Occipital lobe (tissue), 1 donor: ENCODE measurements at regions not wholly inside any gene's neighbourhood (a gene's known extent, or its start where the extent isn't known, plus 50 kb on each side); places are given as distances from the start of the nearest gene placed in this dataset.

ENCODE experiments used
- DNase-seq: peaks from one replicate; lab custom pipeline; 2025; lab: John Stamatoyannopoulos, UW

- DNase-seq, result no peak
Measured at GRCh38 chr7:16167526-16167925, 253.8 kb downstream of the CRPPA start.

- DNase-seq, result no peak
Measured at GRCh38 chr7:16144361-16144760, 277.0 kb downstream of the CRPPA start.

- DNase-seq, result no peak
Measured at GRCh38 chr7:16137944-16138343, 283.4 kb downstream of the CRPPA start.

- no peak for DNase-seq
Measured at GRCh38 chr7:16136896-16137295, 284.4 kb downstream of the CRPPA start.

- DNase-seq, result no peak
Measured at GRCh38 chr7:16135658-16136057, 285.7 kb downstream of the CRPPA start.

GRCh38 chr7:16130111-16131110 lies 290.9 kb downstream of the CRPPA start:
- DNase-seq, result peak; percentile 4

GRCh38 chr7:16129431-16130110 lies 291.8 kb downstream of the CRPPA start:
- DNase-seq, result no peak

- no peak for DNase-seq
Measured at GRCh38 chr7:16123117-16123770, 298.1 kb downstream of the CRPPA start.

GRCh38 chr7:16121876-16122390 lies 299.4 kb downstream of the CRPPA start:
- DNase-seq, result no peak

- DNase-seq, result no peak
Measured at GRCh38 chr7:16115374-16115773, 306.0 kb downstream of the CRPPA start.

GRCh38 chr7:16114633-16115032 lies 306.7 kb downstream of the CRPPA start:
- no peak for DNase-seq

GRCh38 chr7:16114071-16114470 lies 307.3 kb downstream of the CRPPA start:
- DNase-seq, result no peak

- DNase-seq, result no peak
Measured at GRCh38 chr7:16113058-16113457, 308.3 kb downstream of the CRPPA start.

- no peak for DNase-seq
Measured at GRCh38 chr7:16106869-16107268, 314.5 kb downstream of the CRPPA start.

GRCh38 chr7:16106300-16106699 lies 315.0 kb downstream of the CRPPA start:
- no peak for DNase-seq

GRCh38 chr7:16099302-16099849 lies 322.0 kb downstream of the CRPPA start:
- no peak for DNase-seq

GRCh38 chr7:16098585-16099179 lies 322.7 kb downstream of the CRPPA start:
- DNase-seq, result no peak

- no peak for DNase-seq
Measured at GRCh38 chr7:16098058-16098457, 323.3 kb downstream of the CRPPA start.

- DNase-seq, result no peak
Measured at GRCh38 chr7:16095171-16095950, 326.0 kb downstream of the CRPPA start.

GRCh38 chr7:16094651-16095050 lies 326.7 kb downstream of the CRPPA start:
- DNase-seq, result no peak
